ENCODE measurements at regions not wholly inside any gene's neighbourhood (a gene's known extent, or its start where the extent isn't known, plus 50 kb on each side); places are given as distances from the start of the nearest gene placed in this dataset.
"Not testable (repeated sequence)": the region's sequence is repeated elsewhere in the genome, so short reads cannot be mapped to it uniquely, and the experiment has no call there.

DNA sequence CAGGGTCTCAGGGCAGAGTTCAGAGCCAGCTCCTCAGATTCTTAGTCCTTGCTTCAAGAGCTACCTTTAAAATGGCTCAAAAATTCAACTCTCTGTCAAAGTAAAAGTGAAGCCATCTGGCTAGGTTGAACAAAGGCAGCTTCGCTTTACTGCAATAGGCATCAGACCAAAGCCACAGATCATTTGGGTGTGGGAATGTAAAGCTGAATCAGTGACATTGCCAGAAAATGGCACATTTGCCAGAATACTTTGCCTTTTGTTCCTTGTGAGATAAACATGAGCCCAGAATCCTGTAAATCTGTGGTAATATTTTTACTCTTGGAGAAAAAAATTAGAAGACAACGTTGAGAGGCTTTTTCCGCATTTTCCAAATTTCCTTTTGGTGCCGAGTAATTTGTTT, 210.5 kb downstream of the PALM2AKAP2 start:
- no peak overlapping the region for H3K27ac ChIP-seq (ENCODE audit: low read depth, low read length)
- WGBS, result 97% methylated on average over 4 of the region's 4 CpGs

GRCh38 chr9:109992293-109992692, 212.3 kb downstream of the PALM2AKAP2 start:
- WGBS, result 100% methylated on average over 1 of the region's 1 CpG

More for the DNA sequence above, 210.5 kb downstream of the PALM2AKAP2 start:
- Histone ChIP-seq H3K4me1 (ENCODE audit: insufficient read depth, low read length) (no peaks in the 10 kb centered on the region), H3K4me3 (ENCODE audit: low read length) (no peak overlapping the region), H3K36me3 (ENCODE audit: insufficient read depth, low read length) (no peaks in the 10 kb centered on the region; the same call in 1 of the 2 replicates), H3K9ac (ENCODE audit: low read depth, low read length) (no peak overlapping the region), H3K27me3 (ENCODE audit: insufficient read depth, low read length) (no peaks in the 10 kb centered on the region), H3K9me3 (ENCODE audit: insufficient read depth, low read depth, low read length) (no peaks in the 10 kb centered on the region)

DNA sequence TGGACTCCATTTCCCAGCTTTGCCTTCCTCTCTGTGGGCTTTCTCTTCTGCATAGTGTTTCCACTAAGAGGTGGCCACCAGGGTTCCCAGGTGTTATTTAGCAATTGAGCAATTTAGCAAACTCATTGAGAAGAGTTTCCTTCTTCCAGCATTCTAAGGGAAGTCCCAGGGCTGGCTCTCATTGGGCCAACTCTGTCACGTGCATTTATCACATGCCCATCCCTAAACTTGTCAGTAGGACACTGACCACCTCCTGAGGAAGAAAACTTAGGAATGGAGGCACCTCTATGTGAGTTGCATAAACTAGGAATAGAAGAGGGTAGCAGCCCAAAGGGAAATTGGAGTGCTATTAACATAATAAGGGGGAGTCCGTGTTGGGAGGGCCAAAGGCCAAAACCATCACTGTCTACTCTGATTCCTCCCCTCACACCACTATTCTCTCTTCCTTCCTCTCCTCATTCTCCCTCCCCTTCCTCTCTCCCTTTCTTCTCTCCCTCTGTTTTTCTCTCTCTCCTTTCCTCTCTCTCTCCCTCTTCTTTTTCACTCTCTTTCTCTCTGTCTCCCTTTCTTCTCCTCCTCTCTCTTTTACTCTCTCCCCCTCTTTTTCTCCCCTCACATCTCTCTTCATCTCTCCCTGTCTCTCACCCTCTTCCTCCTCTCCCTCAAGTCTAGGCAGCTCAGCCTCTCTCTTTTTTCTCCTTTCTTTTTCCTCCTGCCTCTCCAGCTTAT, 213.4 kb downstream of the PALM2AKAP2 start:
- Histone ChIP-seq H3K9ac (ENCODE audit: low read depth, low read length) (no peak overlapping the region), H3K27me3 (ENCODE audit: insufficient read depth, low read length) (no peaks in the 10 kb centered on the region), H3K36me3 (ENCODE audit: insufficient read depth, low read length) (no peaks in the 10 kb centered on the region; the same call in 1 of the 2 replicates), H3K4me3 (ENCODE audit: low read length) (no peak overlapping the region), H3K27ac (ENCODE audit: low read depth, low read length) (no peak overlapping the region), H3K9me3 (ENCODE audit: insufficient read depth, low read depth, low read length) (no peaks in the 10 kb centered on the region), H3K4me1 (ENCODE audit: insufficient read depth, low read length) (no peaks in the 10 kb centered on the region)
- WGBS, result 73% methylated on average over 2 of the region's 2 CpGs

More at GRCh38 chr9:109992293-109992692, 212.3 kb downstream of the PALM2AKAP2 start:
- Histone ChIP-seq H3K4me1 (ENCODE audit: insufficient read depth, low read length) (no peaks in the 10 kb centered on the region), H3K27me3 (ENCODE audit: insufficient read depth, low read length) (no peaks in the 10 kb centered on the region), H3K4me3 (ENCODE audit: low read length) (no peak overlapping the region), H3K36me3 (ENCODE audit: insufficient read depth, low read length) (no peaks in the 10 kb centered on the region; the same call in 1 of the 2 replicates), H3K9ac (ENCODE audit: low read depth, low read length) (no peak overlapping the region), H3K27ac (ENCODE audit: low read depth, low read length) (no peak overlapping the region), H3K9me3 (ENCODE audit: insufficient read depth, low read depth, low read length) (no peaks in the 10 kb centered on the region)

- 94% methylated on average over 3 of the region's 3 CpGs for WGBS
These were observed 213.8 kb downstream of the C9orf152 start for GRCh38 chr9:109994141-109994540.

DNA sequence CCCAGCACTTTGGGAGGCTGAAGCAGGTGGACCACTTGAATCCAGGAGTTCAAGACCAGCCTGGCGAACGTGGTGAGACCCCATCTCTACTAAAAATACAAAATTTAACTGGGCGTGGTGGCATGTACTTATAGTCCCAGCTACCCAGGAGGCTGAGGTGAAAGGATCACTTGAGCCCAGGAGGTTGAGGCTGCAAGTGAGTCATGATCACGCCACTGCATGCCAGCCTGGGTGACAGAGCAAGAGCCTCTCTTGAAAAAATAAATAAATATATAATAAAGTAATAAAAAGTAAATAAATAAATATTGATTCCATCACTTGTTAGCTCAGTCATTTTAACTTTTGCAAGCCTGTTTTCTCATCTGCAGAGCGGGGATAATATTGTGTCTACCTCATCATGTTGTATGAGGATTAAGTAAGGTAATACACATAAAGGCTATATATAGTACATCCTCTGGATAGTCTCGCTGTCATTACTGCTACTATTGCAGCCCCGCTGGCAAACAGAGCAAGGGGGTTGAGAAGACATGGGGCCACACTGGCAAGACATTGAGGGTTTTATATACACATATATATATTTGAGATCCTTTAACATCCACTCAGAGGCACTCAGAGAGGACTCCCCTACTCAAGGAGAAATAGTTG, 210.9 kb downstream of the C9orf152 start:
- 91% methylated on average over 6 of the region's 7 CpGs for WGBS
- no peaks in the 10 kb centered on the region for H3K27me3 ChIP-seq (ENCODE audit: insufficient read depth, low read length)
- no peaks in the 10 kb centered on the region; the same call in 1 of the 2 replicates for H3K36me3 ChIP-seq (ENCODE audit: insufficient read depth, low read length)
- H3K9ac ChIP-seq (ENCODE audit: low read depth, low read length), result no peak overlapping the region
- no peak overlapping the region for H3K4me3 ChIP-seq (ENCODE audit: low read length)
- H3K4me1 ChIP-seq (ENCODE audit: insufficient read depth, low read length), result no peaks in the 10 kb centered on the region
- no peaks in the 10 kb centered on the region for H3K9me3 ChIP-seq (ENCODE audit: insufficient read depth, low read depth, low read length)
- no peak overlapping the region for H3K27ac ChIP-seq (ENCODE audit: low read depth, low read length)

More at GRCh38 chr9:109994141-109994540, 213.8 kb downstream of the C9orf152 start:
- no peaks in the 10 kb centered on the region for H3K9me3 ChIP-seq (ENCODE audit: insufficient read depth, low read depth, low read length)
- no peaks in the 10 kb centered on the region for H3K4me1 ChIP-seq (ENCODE audit: insufficient read depth, low read length)
- H3K27me3 ChIP-seq (ENCODE audit: insufficient read depth, low read length), result no peaks in the 10 kb centered on the region
- no peaks in the 10 kb centered on the region; the same call in 1 of the 2 replicates for H3K36me3 ChIP-seq (ENCODE audit: insufficient read depth, low read length)
- no peak overlapping the region for H3K4me3 ChIP-seq (ENCODE audit: low read length)
- H3K27ac ChIP-seq (ENCODE audit: low read depth, low read length), result no peak overlapping the region
- H3K9ac ChIP-seq (ENCODE audit: low read depth, low read length), result no peak overlapping the region

DNA sequence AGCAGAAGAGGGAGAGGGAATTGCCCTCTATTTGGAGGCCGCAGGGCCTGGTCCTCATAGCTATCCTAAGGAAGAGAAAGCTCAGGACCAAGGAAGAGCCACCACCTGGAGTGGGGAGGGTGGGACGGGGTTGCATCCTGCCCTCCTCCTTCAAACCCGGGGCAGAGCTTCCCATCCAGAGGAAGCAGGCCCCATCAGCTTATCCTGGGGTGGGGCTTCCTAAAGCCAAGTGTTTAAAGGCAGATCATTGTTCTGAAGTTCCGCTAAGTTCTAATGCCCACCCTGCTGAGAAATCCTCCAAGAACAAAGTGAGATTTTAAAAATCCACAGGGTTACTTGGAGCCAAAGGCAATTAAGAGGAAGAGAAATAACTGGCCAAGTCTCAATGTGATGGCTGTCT, 210.3 kb downstream of the C9orf152 start:
- Histone ChIP-seq H3K27ac (ENCODE audit: low read depth, low read length) (no peak overlapping the region), H3K27me3 (ENCODE audit: insufficient read depth, low read length) (no peaks in the 10 kb centered on the region), H3K4me3 (ENCODE audit: low read length) (no peak overlapping the region), H3K9me3 (ENCODE audit: insufficient read depth, low read depth, low read length) (no peaks in the 10 kb centered on the region), H3K9ac (ENCODE audit: low read depth, low read length) (no peak overlapping the region), H3K36me3 (ENCODE audit: insufficient read depth, low read length) (no peaks in the 10 kb centered on the region; the same call in 1 of the 2 replicates), H3K4me1 (ENCODE audit: insufficient read depth, low read length) (no peaks in the 10 kb centered on the region)
- 67% methylated on average over 4 of the region's 4 CpGs for WGBS

DNA sequence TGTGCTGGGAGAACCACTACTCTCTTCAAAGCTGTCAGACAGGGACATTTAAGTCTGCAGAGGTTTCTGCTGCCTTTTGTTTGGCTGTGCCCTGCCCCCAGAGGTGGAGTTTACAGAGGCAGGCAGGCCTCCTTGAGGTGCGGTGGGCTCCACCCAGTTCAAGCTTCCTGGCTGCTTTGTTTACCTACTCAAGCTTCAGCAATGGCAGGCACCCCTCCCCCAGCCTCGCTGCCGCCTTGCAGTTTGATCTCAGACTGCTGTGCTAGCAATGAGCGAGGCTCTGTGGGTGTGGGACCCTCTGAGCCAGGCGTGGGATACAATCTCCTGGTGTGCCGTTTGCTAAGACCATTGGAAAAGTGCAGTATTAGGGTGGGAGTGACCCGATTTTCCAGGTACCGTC, 202.4 kb downstream of the C9orf152 start:
- 47% methylated on average over 5 of the region's 8 CpGs for whole genome bisulfite sequencing
- not testable (repeated sequence) for H3K4me1 ChIP-seq (ENCODE audit: insufficient read depth, low read length); H3K9ac ChIP-seq (ENCODE audit: low read depth, low read length); H3K36me3 ChIP-seq (ENCODE audit: insufficient read depth, low read length); H3K4me3 ChIP-seq (ENCODE audit: low read length); H3K27me3 ChIP-seq (ENCODE audit: insufficient read depth, low read length); H3K27ac ChIP-seq (ENCODE audit: low read depth, low read length); H3K9me3 ChIP-seq (ENCODE audit: insufficient read depth, low read depth, low read length)

DNA sequence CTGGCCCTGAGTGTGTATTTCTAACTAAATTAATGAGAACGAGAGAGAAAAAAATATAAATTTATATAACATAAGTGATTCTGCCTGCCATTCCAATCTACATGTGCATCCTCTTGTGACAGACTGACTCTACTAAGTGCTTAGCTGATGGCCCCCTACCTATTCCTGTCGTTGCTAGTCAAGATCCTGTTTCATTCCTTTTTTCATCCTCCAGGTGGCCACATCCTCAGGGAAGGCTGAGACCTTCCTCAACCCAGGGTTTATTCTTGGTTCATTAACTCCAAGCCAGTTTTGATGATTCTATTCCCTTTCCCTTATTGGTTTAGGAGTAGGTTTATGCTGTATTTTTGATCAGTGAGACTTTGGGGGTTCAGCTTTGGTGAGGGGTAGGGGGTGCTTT, 201.3 kb downstream of the C9orf152 start:
- Histone ChIP-seq H3K9me3 (ENCODE audit: insufficient read depth, low read depth, low read length) (no peaks in the 10 kb centered on the region; the same call in 1 of the 2 replicates), H3K4me3 (ENCODE audit: low read length) (no peak overlapping the region), H3K9ac (ENCODE audit: low read depth, low read length) (no peak overlapping the region), H3K4me1 (ENCODE audit: insufficient read depth, low read length) (no peaks in the 10 kb centered on the region), H3K27me3 (ENCODE audit: insufficient read depth, low read length) (no peaks in the 10 kb centered on the region), H3K36me3 (ENCODE audit: insufficient read depth, low read length) (no peaks in the 10 kb centered on the region), H3K27ac (ENCODE audit: low read depth, low read length) (no peak overlapping the region)
- WGBS, result 60% methylated on average over 1 of the region's 2 CpGs

DNA sequence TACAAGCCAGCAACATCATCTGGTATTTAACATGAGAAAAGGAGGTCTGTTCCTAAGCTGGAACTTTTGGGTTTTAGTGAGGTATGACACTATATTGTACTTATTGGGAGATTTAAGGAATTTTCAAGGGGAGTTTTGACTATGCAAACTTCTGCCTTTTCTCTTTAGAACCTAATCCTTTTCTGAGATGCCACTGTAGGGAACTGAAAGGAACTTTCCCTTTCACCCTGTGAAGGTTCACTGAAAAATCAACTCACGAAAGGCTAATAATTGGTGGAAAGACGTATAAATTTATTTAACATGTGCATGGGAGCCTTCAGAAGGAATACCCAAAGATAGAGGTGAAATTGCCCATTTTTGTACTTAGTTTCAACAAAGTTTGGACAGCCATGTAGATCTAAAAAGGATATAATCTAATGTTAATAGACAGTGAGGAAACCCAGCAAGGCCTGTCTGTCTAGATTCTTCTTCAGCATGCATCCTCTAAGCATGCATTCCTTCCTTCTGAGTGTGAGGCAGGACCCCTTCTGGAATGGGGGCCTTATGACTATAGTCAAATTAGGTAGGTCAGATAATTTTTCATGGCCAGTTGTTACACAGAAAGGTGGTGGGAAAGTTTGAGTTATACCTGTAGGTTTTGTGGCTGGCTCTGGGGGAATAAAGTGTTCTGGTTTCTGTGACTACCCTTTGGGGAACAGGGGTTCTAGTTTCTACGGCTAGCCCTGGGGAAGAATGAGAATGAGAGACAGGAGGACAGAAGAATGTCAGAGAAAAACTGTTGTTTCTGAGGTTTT, 200.3 kb downstream of the C9orf152 start:
- Histone ChIP-seq H3K36me3 (ENCODE audit: insufficient read depth, low read length) (no peaks in the 10 kb centered on the region), H3K9ac (ENCODE audit: low read depth, low read length) (no peak overlapping the region), H3K4me1 (ENCODE audit: insufficient read depth, low read length) (no peaks in the 10 kb centered on the region), H3K27ac (ENCODE audit: low read depth, low read length) (no peak overlapping the region), H3K4me3 (ENCODE audit: low read length) (no peak overlapping the region), H3K9me3 (ENCODE audit: insufficient read depth, low read depth, low read length) (no peaks in the 10 kb centered on the region; the same call in 1 of the 2 replicates), H3K27me3 (ENCODE audit: insufficient read depth, low read length) (no peaks in the 10 kb centered on the region)
- 89% methylated on average over 3 of the region's 3 CpGs for WGBS

DNA sequence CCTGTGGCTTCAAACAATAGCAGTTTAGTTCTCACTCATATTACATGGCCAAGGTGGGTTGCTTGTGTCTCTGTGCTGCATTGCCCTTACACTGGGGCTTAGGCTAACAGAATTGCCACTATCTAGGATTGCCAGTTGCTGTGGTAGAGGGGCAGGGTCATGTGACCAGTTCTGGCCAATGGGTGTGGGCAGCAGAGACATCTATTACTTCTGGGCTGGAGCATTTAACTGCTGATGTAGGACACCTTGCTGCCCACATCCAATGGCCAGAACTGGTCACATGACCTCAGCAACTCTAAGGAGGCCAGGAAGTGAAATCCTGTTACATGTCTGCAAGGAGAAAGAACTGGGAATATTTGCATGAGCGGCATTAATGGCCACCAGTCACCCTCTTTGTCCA, 199.3 kb downstream of the C9orf152 start:
- Histone ChIP-seq H3K36me3 (ENCODE audit: insufficient read depth, low read length) (no peaks in the 10 kb centered on the region), H3K4me3 (ENCODE audit: low read length) (no peak overlapping the region), H3K9ac (ENCODE audit: low read depth, low read length) (no peak overlapping the region), H3K27me3 (ENCODE audit: insufficient read depth, low read length) (no peaks in the 10 kb centered on the region), H3K27ac (ENCODE audit: low read depth, low read length) (no peak overlapping the region), H3K9me3 (ENCODE audit: insufficient read depth, low read depth, low read length) (no peaks in the 10 kb centered on the region; the same call in 1 of the 2 replicates), H3K4me1 (ENCODE audit: insufficient read depth, low read length) (no peaks in the 10 kb centered on the region)
- 100% methylated on average over 1 of the region's 1 CpG for WGBS
